HG03354 (cell line): ENCODE measurements at regions not wholly inside any gene's neighbourhood (a gene's known extent, or its start where the extent isn't known, plus 50 kb on each side); places are given as distances from the start of the nearest gene placed in this dataset.
"Not testable (repeated sequence)": the region's sequence is repeated elsewhere in the genome, so short reads cannot be mapped to it uniquely, and the experiment has no call there.

ENCODE experiments used
- ATAC-seq: cut with Tn5 transposase; IDR thresholded peaks from one replicate; pipeline ENCODE4 v1.9.1; 2021; ENCODE audit warnings: mild to moderate bottlenecking; ENCODE audit not compliant: unreplicated experiment, poor library complexity, severe bottlenecking

DNA sequence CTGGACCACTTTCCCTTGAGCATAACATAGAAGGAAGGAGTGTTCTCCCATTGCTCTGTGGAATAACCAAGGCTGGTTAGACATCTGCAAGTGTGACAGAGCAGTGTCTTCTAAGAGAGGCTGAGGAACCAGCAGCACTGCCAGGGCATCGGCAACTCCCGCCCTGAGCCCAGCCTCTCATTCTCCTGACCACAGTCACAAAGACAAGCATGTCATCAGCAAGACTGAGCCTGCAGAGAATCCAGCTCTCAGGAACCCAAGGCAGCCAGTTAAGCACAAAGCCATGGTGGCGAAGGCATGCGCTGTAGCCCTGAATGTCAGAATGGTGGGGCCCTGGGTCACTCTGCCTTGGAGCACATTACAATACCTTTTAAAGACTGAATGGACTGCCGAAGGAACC is 253.9 kb downstream of the AGTPBP1 start:
- ATAC-seq = no peak

DNA sequence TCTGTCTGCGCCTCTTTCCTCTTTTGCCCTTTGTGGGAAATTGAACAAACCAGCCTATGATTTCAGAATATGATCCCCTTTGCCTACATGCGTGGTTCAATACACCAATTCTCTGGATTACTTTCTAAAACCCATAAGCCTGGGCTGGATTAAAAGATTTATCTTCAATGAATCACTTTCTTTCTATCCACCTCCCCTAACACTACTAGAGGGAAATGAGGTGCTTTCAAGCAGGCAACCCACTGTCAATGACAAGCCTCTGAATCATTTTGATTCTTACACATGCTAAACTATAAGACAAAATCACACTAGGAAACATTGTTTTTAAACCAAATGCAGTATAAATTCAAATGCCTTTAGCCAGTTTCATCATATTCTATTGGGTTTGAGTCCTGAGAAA is 257.5 kb downstream of the AGTPBP1 start:
- no peak for ATAC-seq

DNA sequence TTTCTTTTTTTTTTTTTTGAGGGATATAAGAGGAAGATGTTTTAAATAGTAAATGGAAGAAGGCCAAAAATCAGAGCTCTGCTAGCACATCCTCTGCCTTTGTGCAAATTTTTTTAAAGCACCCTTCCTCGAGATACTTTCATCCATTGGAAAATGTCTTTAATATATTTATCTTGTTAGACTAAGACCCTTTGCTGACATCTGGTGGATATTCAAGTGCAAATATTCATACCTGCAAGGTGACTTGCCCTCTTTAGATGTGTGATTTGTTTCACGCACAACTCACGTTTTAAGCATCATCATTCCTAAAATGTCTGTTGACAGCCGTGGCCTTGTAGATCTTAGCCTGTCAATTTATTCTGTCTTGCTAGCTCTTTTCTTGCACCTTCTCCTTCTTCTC is 258.5 kb downstream of the AGTPBP1 start:
- no peak for ATAC-seq

DNA sequence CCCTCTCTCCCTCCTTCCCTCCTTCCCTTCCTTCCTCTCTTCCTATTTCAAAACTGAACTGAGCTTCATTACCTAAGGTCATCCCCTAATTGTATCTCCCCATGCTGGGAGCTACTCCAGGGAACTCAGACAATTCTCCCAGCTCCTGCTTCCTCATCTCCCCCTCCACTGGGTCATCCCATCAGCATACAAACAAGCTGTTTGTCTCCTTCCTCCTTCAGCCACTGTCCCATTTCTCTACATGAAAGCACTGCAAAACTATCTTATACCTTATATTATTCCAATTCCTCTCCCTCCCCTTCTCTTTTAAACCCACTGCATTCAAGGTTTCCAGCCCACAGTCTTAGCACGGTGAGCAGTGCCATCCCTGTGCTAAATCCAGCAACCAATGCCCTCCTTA is 262.4 kb downstream of the AGTPBP1 start:
- no peak for ATAC-seq

DNA sequence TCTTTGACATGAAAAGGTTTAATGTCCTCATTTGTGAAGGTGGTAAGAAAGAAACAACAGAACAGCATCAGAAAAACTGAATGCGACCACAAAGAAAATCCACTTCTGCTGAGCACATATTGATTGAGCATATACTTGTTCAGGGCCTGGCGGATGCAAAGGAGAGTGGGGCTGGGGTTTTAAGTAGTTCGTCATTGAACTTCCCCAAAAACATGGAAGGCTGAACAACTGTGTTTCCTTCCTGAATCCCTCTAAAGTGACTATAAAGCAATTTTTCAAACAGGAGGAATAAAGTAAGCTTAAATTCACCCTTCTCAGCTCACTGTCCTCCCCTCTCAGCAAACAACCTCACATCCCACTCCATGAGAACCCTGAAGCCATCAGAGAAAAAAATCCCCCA is 262.9 kb downstream of the AGTPBP1 start:
- ATAC-seq = no peak

DNA sequence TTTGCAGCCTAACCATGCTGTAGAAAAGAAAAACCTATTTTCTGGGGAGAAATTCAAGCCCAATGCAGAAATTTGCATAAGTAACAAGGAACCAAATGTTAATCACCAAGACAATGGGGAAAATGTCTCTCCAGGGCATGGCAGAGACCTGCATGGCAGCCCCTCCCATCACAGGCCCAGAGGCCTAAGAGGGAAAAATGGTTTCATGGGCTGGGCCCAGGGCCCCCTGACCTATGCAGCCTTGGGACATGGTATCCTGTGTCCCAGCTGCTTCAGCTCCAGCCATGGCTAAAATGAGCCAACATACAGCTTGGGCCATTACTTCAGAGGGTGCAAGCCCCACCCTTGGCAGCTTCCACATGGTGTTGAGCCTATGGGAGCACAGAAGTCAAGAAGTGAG is 266.9 kb downstream of the AGTPBP1 start:
- not testable (repeated sequence) for ATAC-seq

DNA sequence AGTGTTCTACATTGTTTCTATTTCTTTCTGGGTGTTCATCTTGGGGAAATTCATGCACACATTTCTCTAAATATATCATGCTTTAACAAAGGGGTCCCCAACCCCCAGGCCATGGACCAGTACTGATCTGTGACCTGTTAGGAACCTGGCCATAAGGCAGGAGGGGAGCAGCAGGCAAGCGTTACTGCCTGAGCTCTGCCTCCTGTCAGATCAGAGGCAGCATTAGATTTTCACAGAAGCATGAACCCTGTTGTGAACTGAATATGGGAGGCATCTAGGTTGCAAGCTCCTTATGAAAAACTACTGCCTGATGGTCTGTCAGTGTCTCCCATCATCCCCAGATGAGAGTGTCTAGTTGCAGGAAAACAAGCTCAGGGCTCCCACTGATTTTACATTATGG is 270.0 kb downstream of the AGTPBP1 start:
- no peak for ATAC-seq

DNA sequence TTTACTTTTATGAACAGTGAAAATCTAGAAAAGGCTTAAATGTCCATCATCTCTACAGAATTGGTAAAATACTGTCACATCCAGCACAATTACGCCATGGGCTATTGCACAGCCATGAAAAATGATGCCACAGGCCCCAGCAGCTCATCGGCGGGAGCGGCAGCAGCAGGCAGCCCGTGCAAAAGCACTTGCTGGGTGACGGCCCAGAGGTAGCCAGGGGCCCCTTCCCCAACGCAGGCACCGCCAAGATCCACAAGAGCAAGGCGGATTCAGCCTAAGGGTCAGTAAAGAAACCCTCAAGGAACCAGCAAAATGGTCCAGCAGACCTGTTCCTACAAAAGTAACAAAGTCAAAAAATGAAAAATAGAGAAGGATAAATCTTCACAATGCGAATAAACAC is 272.7 kb downstream of the AGTPBP1 start:
- ATAC-seq = no peak

DNA sequence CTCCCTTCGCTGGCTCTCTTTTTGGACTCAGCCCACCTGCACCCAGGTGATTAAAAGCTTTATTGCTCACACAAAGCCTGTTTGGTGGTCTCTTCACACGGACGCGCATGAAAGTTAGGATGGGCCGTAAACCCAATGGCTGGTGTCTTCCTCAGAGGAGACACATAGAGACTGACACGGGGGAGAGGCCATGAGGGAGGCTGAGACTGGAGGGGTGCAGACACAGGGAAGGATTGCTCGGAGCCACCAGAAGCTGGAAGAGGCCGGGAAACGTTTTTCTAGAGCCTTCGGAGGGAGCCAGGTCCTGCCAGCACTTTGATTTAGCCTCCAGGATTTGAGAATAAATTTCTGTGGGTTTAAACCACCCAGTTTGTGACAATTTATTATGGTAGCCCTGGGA is 274.9 kb downstream of the AGTPBP1 start:
- ATAC-seq = no peak

DNA sequence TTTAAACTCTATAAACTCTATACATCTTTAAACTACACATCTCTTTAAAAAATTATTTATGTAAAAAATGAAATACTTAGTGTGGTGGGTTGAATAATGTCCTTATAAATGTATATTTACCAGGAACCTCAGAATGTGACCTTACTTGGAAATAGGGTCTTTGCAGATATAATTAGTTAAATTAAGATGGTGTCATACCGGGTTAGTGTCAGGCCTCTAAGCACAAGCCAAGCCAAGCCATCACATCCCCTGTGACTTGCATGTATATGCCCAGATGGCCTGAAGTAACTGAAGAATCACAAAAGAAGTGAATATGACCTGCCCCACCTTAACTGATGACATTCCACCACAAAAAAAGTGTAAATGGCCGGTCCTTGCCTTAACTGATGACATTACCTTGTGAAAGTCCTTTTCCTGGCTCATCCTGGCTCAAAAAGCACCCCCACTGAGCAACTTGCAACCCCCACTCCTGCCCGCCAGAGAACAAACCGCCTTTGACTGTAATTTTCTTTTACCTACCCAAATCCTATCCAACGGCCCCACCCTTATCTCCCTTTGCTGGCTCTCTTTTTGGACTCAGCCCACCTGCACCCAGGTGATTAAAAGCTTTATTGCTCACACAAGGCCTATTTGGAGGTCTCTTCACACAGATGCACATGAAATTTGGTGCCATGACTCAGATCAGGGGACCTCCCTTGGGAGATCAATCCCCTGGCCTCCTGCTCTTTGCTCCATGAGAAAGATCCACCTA is 283.5 kb downstream of the AGTPBP1 start:
- not testable (repeated sequence) for ATAC-seq

DNA sequence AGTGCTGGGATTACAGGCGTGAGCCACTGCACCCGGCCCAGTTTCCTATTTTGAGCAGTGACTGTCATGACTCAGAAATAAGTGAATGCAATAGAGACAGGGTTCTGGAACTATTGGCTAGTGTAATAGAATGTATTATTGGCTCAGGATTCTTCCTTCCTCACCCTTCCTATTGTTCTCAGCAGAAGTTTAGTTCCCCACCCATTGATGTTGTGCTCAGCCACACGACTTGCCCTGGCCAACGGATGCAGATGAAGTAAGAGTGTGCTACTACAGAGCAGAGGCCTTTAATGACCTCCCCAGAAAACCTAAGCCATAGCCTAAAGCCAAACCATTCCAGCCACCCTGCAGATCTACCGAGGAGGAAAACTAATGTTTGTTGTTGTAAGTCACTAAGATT is 287.9 kb downstream of the AGTPBP1 start:
- ATAC-seq = no peak

DNA sequence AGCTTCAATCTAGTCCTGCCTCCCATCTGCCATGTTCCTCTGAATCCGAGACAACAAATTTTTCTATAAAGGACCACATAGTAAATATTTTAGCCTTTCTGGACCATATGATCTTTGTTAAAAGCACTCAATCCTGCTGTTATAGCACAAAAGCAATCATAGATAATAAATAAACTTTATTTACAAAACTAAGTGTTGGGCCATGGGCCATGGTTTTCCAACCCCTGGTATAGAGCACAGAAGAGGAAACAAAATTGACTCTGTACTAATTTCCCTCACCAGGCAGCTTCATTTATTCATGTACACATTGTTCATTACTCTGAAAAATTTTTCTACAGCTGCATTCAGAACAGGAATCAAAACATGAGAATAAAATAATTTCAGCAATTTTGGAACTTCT is 288.9 kb downstream of the AGTPBP1 start:
- ATAC-seq = no peak

DNA sequence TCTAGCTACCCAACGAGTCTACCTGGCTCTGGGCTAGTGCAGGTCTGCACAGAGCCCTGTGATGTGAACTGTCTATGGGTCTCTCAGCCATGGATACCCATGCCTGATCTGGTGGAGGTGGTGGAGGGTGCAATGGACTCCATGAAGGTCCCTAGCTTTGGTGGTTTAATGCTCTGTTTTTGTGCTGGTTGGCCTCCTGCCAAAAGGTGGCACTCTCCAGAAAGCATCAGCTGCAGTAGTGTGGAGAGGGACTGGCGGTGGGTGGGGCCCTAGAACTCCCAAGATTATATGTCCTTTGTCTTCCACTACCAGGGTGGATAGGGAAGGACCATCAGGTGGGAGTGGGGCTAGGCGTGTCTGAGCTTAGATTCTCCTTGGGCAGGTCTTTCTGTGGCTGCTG is 290.1 kb downstream of the AGTPBP1 start:
- no peak for ATAC-seq

DNA sequence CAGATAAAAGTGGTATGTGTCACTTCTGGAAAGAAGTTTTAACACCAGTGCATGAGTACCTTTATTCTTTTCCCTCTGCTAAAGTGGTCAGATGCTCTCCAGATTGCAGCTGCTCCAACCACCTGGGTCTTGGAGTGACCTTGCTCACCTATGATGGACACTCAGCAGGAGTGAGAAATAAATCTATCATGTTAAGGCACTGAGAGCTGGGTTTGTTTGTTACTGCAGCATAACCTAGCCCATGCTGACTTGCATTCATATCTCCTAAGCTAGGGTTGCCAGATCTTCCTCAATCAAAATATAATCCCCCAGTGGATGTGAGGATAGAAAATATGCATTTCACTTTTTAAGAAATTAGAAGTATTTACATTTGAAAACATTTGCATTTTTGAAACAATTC is 295.9 kb downstream of the AGTPBP1 start:
- ATAC-seq = no peak

DNA sequence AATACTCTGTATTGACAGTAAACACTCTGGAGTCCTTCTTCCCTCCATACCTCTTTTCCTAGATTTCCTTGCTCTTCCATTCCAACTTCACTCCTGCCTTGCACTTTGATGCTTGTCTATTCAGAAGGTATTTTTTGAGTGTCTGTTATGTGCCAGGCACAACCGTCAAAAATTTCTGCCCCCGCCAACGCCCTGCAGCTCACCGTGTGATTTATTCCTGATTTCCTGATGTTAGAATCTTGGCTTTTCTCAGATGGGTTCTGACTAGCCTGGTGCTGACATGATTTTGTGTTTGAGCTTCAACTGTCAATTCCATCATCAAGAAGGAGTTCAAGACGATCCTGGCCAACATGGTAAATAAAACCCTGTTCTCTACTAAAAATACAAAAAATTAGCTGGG is 297.5 kb downstream of the AGTPBP1 start:
- ATAC-seq = no peak

DNA sequence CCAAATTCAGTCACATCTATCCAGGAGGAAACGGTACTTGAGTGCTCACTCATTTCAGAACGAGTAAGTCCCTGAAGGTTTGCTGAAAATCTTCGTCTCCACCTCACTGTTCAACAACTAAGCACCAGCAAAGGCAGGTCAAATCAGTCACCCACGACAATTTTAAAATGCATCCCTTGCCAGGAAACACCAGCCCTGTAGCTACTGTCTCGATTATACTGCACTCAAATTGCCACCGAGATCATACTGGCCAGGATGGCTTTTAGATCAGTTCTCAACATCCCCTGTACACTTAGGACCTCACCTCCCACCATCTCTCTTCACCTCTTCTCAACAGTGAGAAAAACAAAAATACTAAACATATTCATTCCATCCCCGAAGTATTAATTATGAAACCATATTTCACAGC is 298.6 kb downstream of the AGTPBP1 start:
- no peak for ATAC-seq

DNA sequence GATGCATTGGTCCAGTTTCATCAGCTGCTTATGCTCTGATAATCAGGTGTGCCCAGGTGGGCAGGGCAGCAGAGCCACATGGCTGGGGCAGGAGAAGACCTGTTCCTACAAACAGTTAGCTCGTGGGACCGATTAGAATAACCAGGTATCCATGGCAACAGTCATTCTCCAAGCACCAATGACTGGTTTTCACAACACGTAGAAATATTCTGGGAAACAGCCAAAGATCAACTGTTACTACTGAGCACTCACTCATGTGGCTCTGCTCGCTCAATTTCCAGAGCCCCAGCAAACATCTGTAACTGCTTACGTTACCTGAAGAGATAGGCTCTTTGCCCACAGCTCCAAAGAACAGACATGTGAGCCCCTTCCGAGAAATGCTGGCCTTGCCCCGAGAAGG is 302.0 kb downstream of the AGTPBP1 start:
- no peak for ATAC-seq

DNA sequence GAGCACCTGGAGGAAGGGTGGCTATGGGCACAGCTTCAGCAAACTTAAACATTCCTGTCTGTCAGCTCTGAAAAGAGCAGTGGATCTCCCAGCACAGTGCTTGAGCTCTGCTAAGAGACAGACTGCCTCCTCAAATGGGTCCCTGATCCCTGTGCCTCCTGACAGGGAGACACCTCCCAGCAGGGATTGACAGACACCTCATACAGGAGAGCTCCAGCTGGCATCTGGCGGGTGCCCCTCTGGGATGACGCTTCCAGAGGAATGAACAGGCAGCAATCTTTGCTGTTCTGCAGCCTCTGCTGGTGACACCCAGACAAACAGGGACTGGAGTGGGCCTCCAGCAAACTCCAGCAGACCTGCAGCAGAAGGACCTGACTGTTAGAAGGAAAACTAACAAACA is 307.8 kb downstream of the AGTPBP1 start:
- not testable (repeated sequence) for ATAC-seq

DNA sequence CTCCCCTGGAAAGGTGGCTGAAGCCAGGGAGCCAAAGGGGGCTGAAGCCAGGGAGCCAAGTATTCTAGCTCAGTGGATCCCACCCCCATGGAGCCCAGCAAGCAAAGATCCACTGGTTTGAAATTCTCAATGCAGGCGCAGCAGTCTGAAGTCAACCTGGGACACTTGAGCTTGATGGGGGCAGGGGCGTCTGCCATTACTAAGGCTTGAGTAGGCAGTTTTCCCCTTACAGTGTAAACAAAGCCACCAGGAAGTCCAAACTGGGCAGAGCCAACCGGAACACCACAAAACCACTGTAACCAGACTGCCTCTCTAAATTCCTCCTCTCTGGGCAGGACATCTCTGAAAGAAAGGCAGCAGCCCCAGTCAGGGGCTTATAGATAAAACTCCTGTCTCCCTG is 308.2 kb downstream of the AGTPBP1 start:
- ATAC-seq = not testable (repeated sequence)

DNA sequence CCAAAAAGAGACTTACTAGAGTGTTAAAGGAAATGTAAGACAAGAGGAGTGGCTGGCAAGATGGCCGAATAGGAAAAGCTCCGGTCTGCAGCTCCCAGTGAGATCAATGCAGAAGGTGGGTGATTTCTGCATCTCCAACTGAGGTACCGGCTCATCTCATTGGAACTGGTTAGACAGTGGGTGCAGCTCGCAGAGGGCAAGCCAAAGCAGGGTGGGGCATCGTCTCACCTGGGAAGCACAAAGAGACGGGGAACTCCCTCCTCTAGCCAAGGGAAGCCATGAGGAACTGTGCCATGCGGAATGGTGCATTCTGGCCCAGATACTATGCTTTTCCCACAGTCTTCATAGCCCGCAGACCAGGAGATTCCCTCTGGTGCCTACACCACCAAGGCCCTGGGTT is 308.7 kb downstream of the AGTPBP1 start:
- ATAC-seq = no peak

DNA sequence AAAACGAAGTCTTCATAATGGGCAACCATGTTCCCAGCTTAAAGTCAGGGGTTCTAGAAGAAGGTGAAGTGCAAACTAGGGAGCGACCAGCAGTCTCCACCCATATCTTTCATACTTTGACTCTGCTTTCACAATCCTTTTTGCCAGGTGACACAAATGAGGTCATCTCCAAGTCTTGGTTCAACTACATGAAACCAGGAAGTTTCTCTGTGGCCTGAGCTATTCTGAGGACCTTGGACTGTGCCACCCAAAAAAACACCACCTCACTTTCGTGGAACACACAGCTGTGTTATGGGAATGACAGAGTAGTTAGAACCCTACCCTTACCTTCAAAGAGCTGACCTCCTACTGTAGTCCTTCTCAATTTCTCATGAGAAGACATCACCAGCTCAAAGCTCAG is 309.2 kb downstream of the AGTPBP1 start:
- ATAC-seq = no peak
